ENCODE measurements at regions not wholly inside any gene's neighbourhood (a gene's known extent, or its start where the extent isn't known, plus 50 kb on each side); places are given as distances from the start of the nearest gene placed in this dataset.

- TF ChIP-seq CTCF (IDR thresholded peaks at IDR 0.05) (no peak), POLR2A (IDR thresholded peaks at IDR 0.05) (no peak)
Measured at GRCh38 chr18:34604591-34604990, 105.5 kb upstream of the DTNA start.

Data from uterus (tissue), 2 donors.